ENCODE measurements at regions not wholly inside any gene's neighbourhood (a gene's known extent, or its start where the extent isn't known, plus 50 kb on each side); places are given as distances from the start of the nearest gene placed in this dataset.

GRCh38 chr2:45138904-45139303, 129.7 kb upstream of the SIX2 start:
- TF ChIP-seq CTCF (IDR thresholded peaks at IDR 0.05) (no peak), POLR2A (IDR thresholded peaks at IDR 0.05) (no peak), EP300 (IDR thresholded peaks at IDR 0.05) (no peak), POLR2AphosphoS5 (IDR thresholded peaks at IDR 0.05) (no peak)
